ENCODE measurements at regions not wholly inside any gene's neighbourhood (a gene's known extent, or its start where the extent isn't known, plus 50 kb on each side); places are given as distances from the start of the nearest gene placed in this dataset.
"Not testable (repeated sequence)": the region's sequence is repeated elsewhere in the genome, so short reads cannot be mapped to it uniquely, and the experiment has no call there.

GRCh38 chr6:16824845-16825685, 63.8 kb upstream of the ATXN1 start:
- TF ChIP-seq JUND (IDR thresholded peaks at IDR 0.05; ENCODE audit: low read depth): no peak
- in situ Hi-C loops (cut with HindIII; ENCODE audit: low pct_unique_long_range_greater_than_20kb, low sequenced_read_pairs): no loop called here
- no peak for DNase-seq (ENCODE audit: low read depth in 1 of 2, low spot score in 1 of 2)

DNA sequence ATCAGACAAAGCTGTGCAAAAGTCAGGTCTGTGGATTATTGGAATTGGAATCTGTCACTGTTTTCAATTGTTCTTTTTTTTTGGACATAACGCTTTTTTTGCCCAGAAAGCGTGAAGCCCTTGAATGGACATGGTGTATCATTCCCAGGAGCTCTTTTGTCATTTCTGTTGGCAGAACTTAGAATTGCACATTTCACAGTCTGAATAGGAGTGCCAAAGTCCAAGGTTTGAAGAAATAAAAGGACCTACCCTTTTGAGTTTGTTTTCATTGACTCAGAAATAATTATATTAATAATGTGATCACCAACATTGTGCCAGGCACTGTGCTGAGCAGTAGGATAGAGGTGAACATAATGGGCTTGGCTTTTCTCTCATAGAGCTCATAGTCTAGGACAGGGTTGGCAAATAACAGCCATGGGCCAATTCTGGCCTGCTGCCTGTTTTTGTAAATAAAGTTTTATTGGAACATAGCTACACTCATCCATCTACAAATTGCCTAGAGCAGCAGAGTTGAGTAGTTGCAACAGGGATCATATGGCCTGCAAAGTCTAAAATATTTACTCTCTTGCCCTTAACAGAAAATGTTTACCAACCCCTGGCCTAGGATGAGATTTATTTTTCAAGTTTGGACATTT, 62.6 kb upstream of the ATXN1 start:
- no peak for TF ChIP-seq JUND (IDR thresholded peaks at IDR 0.05; ENCODE audit: low read depth)
- in situ Hi-C loops (cut with HindIII; ENCODE audit: low pct_unique_long_range_greater_than_20kb, low sequenced_read_pairs): no loop called here
- no peak for DNase-seq (ENCODE audit: low read depth in 1 of 2, low spot score in 1 of 2)

GRCh38 chr6:16822975-16823717, 61.9 kb upstream of the ATXN1 start:
- in situ Hi-C loops (cut with HindIII; ENCODE audit: low pct_unique_long_range_greater_than_20kb, low sequenced_read_pairs): no loop called here
- no peak for DNase-seq (ENCODE audit: low read depth in 1 of 2, low spot score in 1 of 2)
- TF ChIP-seq JUND (IDR thresholded peaks at IDR 0.05; ENCODE audit: low read depth): no peak

DNA sequence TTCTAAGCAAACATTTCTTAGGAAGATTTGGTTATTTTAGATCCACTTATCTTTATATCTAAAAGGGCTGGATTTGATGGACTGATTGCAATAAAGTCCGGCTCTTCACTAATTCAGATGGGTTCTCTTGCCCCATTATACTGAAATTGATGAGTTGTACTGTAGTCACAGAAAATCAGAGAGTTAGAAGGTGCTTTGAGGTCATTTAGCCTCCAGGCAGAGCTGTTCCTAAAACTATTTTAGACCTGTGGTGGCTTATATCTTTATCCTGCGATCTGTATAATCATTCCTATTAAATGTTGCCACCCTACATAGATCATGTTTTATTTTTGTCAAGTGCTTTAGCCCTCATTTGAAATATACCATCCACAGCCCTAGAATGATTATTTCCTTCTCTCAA, 61.3 kb upstream of the ATXN1 start:
- no peak for TF ChIP-seq JUND (IDR thresholded peaks at IDR 0.05; ENCODE audit: low read depth)
- DNase-seq (ENCODE audit: low read depth in 1 of 2, low spot score in 1 of 2): no peak
- in situ Hi-C loops (cut with HindIII; ENCODE audit: low pct_unique_long_range_greater_than_20kb, low sequenced_read_pairs): no loop called here

DNA sequence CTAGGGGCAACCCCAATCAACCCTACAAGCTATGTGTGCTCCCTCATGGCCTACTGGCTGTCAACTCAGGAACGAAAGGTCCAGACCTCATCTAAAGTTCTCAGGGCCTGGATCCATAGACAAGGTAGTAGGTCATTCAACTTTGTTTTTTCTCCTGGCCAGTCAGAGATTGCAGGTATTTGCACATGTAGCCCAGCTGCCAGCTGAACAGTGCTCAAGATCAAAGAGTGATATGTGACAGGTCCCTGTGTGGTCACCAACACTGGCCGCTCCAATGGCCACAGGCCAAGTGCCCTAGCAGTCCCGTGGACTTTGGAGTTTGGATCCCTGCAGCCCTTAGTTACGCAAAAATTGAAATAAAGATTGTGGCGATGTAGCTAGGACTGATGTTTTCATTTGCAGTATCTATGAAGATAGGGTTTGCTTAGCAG, 60.6 kb upstream of the ATXN1 start:
- TF ChIP-seq JUND (IDR thresholded peaks at IDR 0.05; ENCODE audit: low read depth): no peak
- in situ Hi-C loops (cut with HindIII; ENCODE audit: low pct_unique_long_range_greater_than_20kb, low sequenced_read_pairs): no loop called here
- DNase-seq (ENCODE audit: low read depth in 1 of 2, low spot score in 1 of 2): no peak

DNA sequence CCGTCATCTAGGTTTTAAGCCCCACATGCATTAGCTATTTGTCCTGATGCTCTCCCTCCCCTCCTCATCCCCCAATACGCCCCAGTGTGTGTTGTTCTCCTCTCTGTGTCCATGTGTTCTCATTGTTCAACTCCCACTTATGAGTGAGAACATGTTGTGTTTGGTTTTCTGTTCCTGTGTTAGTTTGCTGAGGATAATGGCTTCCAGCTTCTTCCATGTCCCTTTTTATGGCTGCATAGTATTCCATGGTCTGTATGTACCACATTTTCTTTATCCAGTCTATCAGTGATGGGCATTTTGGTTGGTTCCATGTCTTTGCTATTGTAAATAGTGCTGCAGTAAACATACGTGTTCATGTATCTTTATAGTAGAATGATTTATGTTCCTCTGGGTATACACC, 59.0 kb upstream of the ATXN1 start:
- in situ Hi-C loops (cut with HindIII; ENCODE audit: low pct_unique_long_range_greater_than_20kb, low sequenced_read_pairs); DNase-seq (ENCODE audit: low read depth in 1 of 2, low spot score in 1 of 2): not testable (repeated sequence)

- in situ Hi-C loops (cut with HindIII; ENCODE audit: low pct_unique_long_range_greater_than_20kb, low sequenced_read_pairs): no loop called here
- TF ChIP-seq JUND (IDR thresholded peaks at IDR 0.05; ENCODE audit: low read depth): no peak
- DNase-seq (ENCODE audit: low read depth in 1 of 2, low spot score in 1 of 2): no peak
These were observed 58.5 kb upstream of the ATXN1 start for GRCh38 chr6:16819752-16820151.

GRCh38 chr6:16818992-16819626, 57.8 kb upstream of the ATXN1 start:
- TF ChIP-seq JUND (IDR thresholded peaks at IDR 0.05; ENCODE audit: low read depth): no peak
- in situ Hi-C loops (cut with HindIII; ENCODE audit: low pct_unique_long_range_greater_than_20kb, low sequenced_read_pairs): no loop called here
- DNase-seq (ENCODE audit: low read depth in 1 of 2, low spot score in 1 of 2): no peak

DNA sequence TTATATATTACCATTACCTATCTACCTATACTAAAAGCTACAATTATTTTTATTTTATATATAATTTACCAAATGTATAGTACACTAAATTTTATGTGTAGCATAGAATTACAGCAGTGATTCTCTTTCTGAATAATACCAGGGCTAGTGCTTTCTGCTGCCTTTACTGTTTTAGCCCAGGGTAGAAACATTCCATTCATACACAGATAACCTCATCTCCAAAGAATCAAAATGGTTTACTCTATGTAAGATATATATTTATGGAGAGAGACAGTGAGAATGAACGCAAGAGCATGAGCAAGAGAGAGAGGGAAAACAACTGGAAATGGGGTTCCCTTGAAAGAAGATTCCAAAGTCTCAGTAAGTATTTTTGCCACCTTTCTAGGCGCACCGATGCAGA, 56.3 kb upstream of the ATXN1 start:
- no peak for DNase-seq (ENCODE audit: low read depth in 1 of 2, low spot score in 1 of 2)
- TF ChIP-seq JUND (IDR thresholded peaks at IDR 0.05; ENCODE audit: low read depth): no peak
- in situ Hi-C loops (cut with HindIII; ENCODE audit: low pct_unique_long_range_greater_than_20kb, low sequenced_read_pairs): no loop called here

DNA sequence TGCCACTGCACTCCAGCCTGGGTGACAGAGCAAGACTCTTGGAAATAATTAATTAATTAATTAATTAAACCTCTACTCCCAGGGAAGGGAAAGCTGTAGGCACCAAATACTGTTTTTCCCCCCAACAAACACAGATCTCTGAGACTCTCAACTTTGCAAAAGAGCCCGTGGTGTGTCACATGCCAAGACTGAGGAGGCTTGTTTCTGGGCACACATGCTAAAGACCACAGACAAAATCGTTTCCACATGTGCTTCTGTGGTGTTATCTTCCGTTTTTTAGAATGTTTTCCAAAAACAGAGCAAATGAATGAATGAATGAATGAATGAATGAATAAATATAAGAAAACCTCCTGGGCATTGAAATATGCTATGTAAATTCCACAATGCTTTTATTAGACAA, 55.6 kb upstream of the ATXN1 start:
- in situ Hi-C loops (cut with HindIII; ENCODE audit: low pct_unique_long_range_greater_than_20kb, low sequenced_read_pairs): no loop called here
- no peak for TF ChIP-seq JUND (IDR thresholded peaks at IDR 0.05; ENCODE audit: low read depth)
- DNase-seq (ENCODE audit: low read depth in 1 of 2, low spot score in 1 of 2): no peak

DNA sequence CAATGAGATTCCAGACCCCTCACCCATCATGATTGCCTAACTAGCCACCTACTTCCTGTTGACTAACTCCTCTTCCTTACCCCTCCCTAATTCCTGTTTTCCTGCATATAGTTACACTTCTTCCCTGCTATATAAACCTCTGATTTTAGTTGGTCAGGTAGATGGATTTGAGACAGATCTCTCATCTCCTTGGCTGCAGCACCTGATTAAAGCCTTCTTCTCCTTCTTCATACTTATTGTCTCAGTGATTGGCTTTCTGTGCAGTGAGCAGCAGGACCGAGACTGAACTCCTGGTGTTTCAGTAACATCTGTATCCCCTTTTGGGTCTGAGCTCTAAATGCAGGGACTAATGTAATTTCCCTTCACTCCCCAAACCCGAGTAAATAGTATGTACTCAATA, 51.7 kb upstream of the ATXN1 start:
- in situ Hi-C loops (cut with HindIII; ENCODE audit: low pct_unique_long_range_greater_than_20kb, low sequenced_read_pairs): no loop called here
- DNase-seq (ENCODE audit: low read depth in 1 of 2, low spot score in 1 of 2): no peak
- TF ChIP-seq JUND (IDR thresholded peaks at IDR 0.05; ENCODE audit: low read depth): no peak

DNA sequence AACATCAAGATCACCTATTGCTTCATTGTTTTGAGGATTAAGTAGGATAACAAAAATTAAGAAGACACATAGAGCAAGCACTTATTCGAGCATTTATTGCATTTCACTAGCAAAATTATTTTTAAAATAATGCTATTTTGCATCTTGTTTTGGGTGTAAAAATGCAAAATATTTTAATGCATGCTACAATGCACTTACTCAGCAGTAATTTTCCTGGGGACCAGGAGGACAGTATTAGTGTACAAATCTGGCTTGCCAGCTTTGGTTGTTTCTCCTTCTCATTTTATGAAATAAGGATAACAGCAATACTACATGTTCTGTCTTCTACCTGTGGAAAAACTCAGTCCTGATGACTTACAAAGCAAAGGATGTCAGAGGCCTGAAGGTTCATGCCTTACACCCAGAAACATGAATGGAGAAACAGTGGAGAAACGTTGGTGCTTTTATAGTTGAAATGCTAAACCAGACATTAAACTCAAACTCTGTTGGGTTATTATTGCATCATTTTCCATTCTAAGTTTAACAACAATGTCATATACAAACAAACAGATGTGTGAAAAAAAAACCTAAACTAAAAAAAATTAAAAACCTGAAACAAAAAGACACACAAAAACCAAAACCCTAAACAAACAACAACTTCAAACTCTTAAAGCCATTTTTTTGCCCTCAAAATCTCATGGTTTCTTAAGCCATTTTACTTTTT, 50.2 kb upstream of the ATXN1 start:
- in situ Hi-C loops (cut with HindIII; ENCODE audit: low pct_unique_long_range_greater_than_20kb, low sequenced_read_pairs): no loop called here
- TF ChIP-seq JUND (IDR thresholded peaks at IDR 0.05; ENCODE audit: low read depth): no peak
- DNase-seq (ENCODE audit: low read depth in 1 of 2, low spot score in 1 of 2): no peak
